Epithelial cell of esophagus (primary cell): ENCODE measurements at regions not wholly inside any gene's neighbourhood (a gene's known extent, or its start where the extent isn't known, plus 50 kb on each side); places are given as distances from the start of the nearest gene placed in this dataset.
A peak's percentile ranks its signal among the peaks of the same experiment; 100 is the strongest.

Experiments used
- DNase-seq: peaks from one replicate; pipeline ENCODE4 v3.0.0; 2010; ENCODE audit warnings: low read depth
- H3K4me3 ChIP-seq: 2 replicates; pipeline ENCODE4 v1.5.1; 2011; ENCODE audit warnings: mild to moderate bottlenecking, low read length, control low read depth
- CTCF ChIP-seq: IDR thresholded peaks from 2 replicates; pipeline ENCODE4 v1.5.1; 2011; ENCODE audit warnings: low read depth, mild to moderate bottlenecking, low read length, control low read depth, inconsistent platforms; ENCODE audit not compliant: insufficient read depth; ENCODE audit errors: missing control alignments

DNA sequence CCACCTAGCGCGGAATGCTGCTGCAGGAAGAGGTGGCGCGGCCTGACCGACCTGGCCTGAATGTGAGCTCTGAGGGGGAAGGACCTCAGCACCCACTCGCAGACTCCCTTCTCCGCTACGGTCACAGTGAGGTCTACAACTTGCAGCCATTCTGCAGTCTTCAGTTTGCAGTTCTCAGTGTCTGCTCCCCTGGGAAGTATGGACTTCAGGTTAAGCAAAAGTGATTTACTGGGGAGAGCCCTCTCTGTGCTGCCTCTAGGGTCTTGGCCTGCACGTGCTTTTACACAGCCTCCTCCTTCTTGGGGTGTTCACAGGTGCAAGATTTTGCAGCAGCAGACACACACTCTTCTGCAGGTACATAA, 296.0 kb downstream of the OMA1 start:
- no peak overlapping the region for H3K4me3 ChIP-seq
- TF ChIP-seq CTCF = no peak
- DNase-seq = no peak

- peak; percentile 55 for DNase-seq
- no peak overlapping the region for H3K4me3 ChIP-seq
- TF ChIP-seq CTCF = no peak
Measured at GRCh38 chr1:58249737-58250586, 296.6 kb downstream of the OMA1 start.

DNA sequence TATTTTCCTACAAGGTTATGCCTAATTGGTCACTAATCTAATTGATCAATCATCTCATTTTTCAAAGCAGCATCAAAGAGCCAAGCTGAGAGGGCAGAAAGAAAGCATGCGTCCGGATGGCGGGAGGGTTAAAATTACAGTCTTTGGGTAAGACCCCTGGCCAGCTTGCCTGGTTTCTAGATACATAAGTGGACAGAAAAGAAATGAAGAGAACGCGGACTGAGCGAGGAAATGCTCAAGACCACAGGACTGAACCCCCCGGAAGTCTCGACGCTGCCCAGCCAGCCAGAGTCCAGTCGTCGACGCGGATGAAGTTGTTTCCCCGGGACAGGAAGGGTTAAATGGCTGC, 297.2 kb downstream of the OMA1 start:
- DNase-seq = no peak
- no peak for TF ChIP-seq CTCF
- no peak overlapping the region for H3K4me3 ChIP-seq

- no peak for DNase-seq
- no peak overlapping the region for H3K4me3 ChIP-seq
- TF ChIP-seq CTCF = no peak
Measured at GRCh38 chr1:58248791-58249190, 297.7 kb downstream of the OMA1 start.

DNA sequence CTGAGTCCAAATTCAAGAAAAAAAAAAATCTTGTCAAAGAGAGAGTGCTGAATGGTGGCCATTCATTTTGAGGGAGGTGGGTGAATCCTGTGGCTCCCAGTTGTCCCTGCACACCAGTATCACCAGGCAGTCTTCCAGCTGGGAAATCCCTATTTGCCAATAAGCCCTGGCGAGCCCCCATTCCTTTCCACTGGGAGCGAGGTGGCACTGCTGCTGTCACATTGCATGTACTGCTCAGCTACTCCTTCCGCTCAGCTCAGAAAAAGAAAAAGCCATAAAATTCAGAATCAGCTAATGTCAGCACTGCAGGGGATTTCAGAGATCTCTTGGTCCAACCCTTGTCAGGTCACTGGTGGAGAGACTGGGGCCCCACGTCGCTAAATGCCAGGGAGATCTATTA, 298.5 kb downstream of the OMA1 start:
- no peak overlapping the region for H3K4me3 ChIP-seq
- TF ChIP-seq CTCF = no peak
- DNase-seq = no peak

DNA sequence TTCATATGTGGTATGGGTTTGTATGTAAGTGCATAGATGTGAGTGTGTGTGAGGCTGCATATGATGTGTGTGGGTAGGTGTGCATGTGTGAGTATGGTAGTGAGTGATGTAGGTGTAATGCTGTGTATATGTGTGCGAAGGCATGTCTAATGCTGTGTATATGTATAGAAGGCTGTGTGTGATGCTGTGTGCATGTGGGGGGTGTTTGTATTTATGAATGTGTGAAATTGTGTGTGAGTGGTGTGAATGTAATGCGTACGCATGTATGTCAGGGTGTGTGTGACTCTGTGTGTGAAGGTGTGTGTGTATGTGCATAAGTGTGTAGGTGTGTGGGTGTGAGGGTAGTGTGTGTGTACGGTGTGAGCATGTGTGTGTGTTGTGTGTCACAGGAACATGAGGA, 300.0 kb downstream of the OMA1 start:
- DNase-seq = no peak
- TF ChIP-seq CTCF = no peak
- H3K4me3 ChIP-seq = no peak overlapping the region

- no peak for DNase-seq
- TF ChIP-seq CTCF = no peak
- H3K4me3 ChIP-seq = no peak overlapping the region
Measured at GRCh38 chr1:58244872-58245271, 301.7 kb downstream of the OMA1 start.
